ENCODE measurements at regions not wholly inside any gene's neighbourhood (a gene's known extent, or its start where the extent isn't known, plus 50 kb on each side); places are given as distances from the start of the nearest gene placed in this dataset.

DNA sequence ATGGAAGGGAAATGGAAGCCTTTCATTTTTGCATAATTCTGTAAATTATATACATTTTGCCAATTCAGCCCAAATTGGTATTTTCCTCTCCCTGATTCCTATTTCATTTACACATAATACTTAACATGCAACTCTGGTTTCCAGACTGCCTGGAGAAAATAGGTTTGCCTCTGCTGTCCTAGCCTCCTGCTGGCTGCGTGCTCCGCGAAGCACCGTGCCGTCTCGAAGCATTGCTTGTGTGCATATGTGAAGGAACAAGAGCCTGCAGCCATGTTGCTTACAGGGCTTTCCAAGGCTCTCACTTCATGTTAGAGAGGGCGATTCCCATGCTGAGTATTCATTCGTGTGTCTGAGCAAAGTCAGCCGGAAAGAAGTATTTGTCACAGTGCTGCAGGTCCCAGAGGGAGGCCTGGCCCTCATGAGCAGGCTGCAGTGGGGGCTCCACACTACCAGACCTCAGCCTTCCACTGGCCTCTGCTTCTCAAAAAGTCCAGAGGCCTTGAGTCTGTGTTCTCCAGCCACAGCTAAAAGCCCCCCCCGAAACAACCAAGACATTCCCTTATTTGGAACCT lies 66.5 kb downstream of the CLRN3 start:
- Histone ChIP-seq H3K27ac (no peak overlapping the region), H3K9me3 (no peaks in the 10 kb centered on the region), H3K27me3 (no peaks in the 10 kb centered on the region), H3K4me1 (no peaks in the 10 kb centered on the region), H3K36me3 (no peaks in the 10 kb centered on the region), H3K4me3 (no peak overlapping the region)
- DNase-seq (no peak), FAIRE-seq (no peak), ATAC-seq (no peak)
- TF ChIP-seq, protein P1, sequence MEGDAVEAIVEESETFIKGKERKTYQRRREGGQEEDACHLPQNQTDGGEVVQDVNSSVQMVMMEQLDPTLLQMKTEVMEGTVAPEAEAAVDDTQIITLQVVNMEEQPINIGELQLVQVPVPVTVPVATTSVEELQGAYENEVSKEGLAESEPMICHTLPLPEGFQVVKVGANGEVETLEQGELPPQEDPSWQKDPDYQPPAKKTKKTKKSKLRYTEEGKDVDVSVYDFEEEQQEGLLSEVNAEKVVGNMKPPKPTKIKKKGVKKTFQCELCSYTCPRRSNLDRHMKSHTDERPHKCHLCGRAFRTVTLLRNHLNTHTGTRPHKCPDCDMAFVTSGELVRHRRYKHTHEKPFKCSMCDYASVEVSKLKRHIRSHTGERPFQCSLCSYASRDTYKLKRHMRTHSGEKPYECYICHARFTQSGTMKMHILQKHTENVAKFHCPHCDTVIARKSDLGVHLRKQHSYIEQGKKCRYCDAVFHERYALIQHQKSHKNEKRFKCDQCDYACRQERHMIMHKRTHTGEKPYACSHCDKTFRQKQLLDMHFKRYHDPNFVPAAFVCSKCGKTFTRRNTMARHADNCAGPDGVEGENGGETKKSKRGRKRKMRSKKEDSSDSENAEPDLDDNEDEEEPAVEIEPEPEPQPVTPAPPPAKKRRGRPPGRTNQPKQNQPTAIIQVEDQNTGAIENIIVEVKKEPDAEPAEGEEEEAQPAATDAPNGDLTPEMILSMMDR (IDR thresholded peaks at IDR 0.05), result no peak
- WGBS, 2 donors, result 84 to 86% methylated on average over 10 of the region's 10 CpGs
- intact Hi-C loops (cut with DNase I), result no loop called here

DNA sequence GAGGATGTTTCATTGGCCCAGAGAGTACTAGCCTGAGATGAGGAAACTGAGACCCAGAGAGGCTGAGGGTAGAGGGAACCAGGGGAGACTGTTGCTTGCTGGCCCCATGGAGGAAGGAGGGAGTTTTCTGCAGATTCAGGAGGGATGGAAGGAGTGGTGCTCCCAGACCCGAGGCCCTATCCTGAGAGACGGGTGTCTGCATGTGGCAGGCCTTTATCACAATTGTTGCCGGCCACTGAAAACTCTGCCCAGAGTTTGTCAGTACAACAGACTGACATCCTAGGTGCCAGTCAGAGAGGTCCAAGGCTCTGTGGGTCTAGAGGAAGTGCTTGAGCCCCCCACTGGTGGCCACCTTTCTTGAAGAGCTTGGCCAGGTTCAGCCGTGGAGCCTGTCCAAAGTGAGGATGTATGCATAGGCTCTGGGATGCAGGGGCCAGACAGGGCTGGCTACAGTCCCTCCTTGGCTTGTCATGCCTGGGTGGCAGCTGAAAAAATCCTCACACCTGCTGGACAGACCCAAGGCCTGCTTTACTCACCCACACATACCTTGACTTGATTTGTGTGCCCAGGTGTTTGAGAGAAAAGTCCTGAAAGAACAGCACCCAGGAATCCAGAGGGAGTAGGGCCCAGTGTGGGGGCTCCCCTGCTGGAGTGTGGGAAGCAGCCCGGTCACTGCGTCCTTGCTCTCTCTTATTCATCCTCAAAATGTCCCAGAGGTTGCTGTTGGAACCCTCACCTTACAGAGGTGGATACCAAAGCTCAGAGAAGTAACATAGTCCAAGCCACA lies 65.2 kb downstream of the CLRN3 start:
- WGBS, 2 donors, result 64 to 67% methylated on average over 6 of the region's 6 CpGs
- intact Hi-C loops (cut with DNase I), result no loop called here

More for the DNA sequence above, 65.2 kb downstream of the CLRN3 start:
- H3K4me1 ChIP-seq, result no peaks in the 10 kb centered on the region
- no peaks in the 10 kb centered on the region for H3K27me3 ChIP-seq
- TF ChIP-seq, protein P1 (IDR thresholded peaks at IDR 0.05), result no peak
- no peaks in the 10 kb centered on the region for H3K9me3 ChIP-seq
- no peak overlapping the region for H3K27ac ChIP-seq
- DNase-seq, result no peak
- no peak for FAIRE-seq
- H3K36me3 ChIP-seq, result no peaks in the 10 kb centered on the region
- no peak overlapping the region for H3K4me3 ChIP-seq
- no peak for ATAC-seq
